ENCODE measurements at regions not wholly inside any gene's neighbourhood (a gene's known extent, or its start where the extent isn't known, plus 50 kb on each side); places are given as distances from the start of the nearest gene placed in this dataset.

- peak overlapping the region; percentile 86 for H2AFZ ChIP-seq (ENCODE audit: low read depth)
- no peaks in the 10 kb centered on the region for H3K36me3 ChIP-seq (replicated peaks in 1 of 2; ENCODE audit: control insufficient read depth in 1 of 2, insufficient read depth in 2 of 2, low read length in 1 of 2)
- no peaks in the 10 kb centered on the region for H3K27me3 ChIP-seq (ENCODE audit: insufficient read depth)
- DNase-seq = no peak
- ChIA-PET POLR2A (no interaction called here), CTCF (interaction anchor here (1.1 kb wide), 1 partner anchor 26 kb away, joined by 3 read pairs; no protein-coding TSS in a partner anchor)
- H3K9me2 ChIP-seq = no peaks in the 10 kb centered on the region
- peaks cover 0 to 18% of the 10 kb centered on the region in 2 experiments; a peak in 2 of 4 replicates for H3K4me1 ChIP-seq (ENCODE audit: control insufficient read depth in 1 of 2, insufficient read depth in 2 of 2, low read depth in 1 of 2, low read length in 1 of 2)
- no peak overlapping the region for H3K4me3 ChIP-seq (ENCODE audit: low read depth in 2 of 2, low read length in 1 of 2)
- H3K9ac ChIP-seq = peak overlapping the region; percentile 29; the same call in 1 of the 2 replicates
- 91% methylated on average over 1 of the region's 1 CpG for WGBS (ENCODE audit: low lambda C conversion rate)
- H4K20me1 ChIP-seq (ENCODE audit: insufficient read depth) = no peaks in the 10 kb centered on the region
- peak overlapping the region; percentile 68 to 69; a peak in 3 of 4 replicates for H3K27ac ChIP-seq (ENCODE audit: low read depth in 2 of 2, low read length in 1 of 2)
- H3K4me2 ChIP-seq = peak overlapping the region; percentile 36; the same call in 1 of the 2 replicates
- peaks cover 4% of the 10 kb centered on the region for H3F3A ChIP-seq (replicated peaks; ENCODE audit: insufficient read depth)
- H3K79me2 ChIP-seq (ENCODE audit: insufficient read depth) = no peaks in the 10 kb centered on the region
- no peak for TF ChIP-seq FOXJ3 (CRISPR knock-in tag; IDR thresholded peaks at IDR 0.05)
- TF ChIP-seq GATA2 (CRISPR knock-in tag; IDR thresholded peaks at IDR 0.05) = no peak
- TF ChIP-seq ELF1 (IDR thresholded peaks at IDR 0.05) = no peak
- TF ChIP-seq PBX3 (IDR thresholded peaks at IDR 0.05) = peak; percentile 10; the same call in 1 of the 2 replicates
- no peak for TF ChIP-seq POLR2AphosphoS5 (IDR thresholded peaks at IDR 0.05; ENCODE audit: low read depth, low read length)
- TF ChIP-seq NFIC (IDR thresholded peaks at IDR 0.05; ENCODE audit: borderline replicate concordance) = 0 out of 2 replicates have a peak, but pooled peaks have one; percentile 14
- no peak for TF ChIP-seq SMC3 (IDR thresholded peaks at IDR 0.05; ENCODE audit: low read depth, low read length)
- peak; percentile 61 for TF ChIP-seq FOSL2 (IDR thresholded peaks at IDR 0.05; ENCODE audit: borderline replicate concordance, low read depth)
- no peaks in the 10 kb centered on the region for H3K9me3 ChIP-seq
Observed at GRCh38 chr6:119446115-119446554, 96.6 kb upstream of the MAN1A1 start.

GRCh38 chr6:119445666-119446065 lies 96.1 kb upstream of the MAN1A1 start:
- Histone ChIP-seq H2AFZ (ENCODE audit: low read depth) (peak overlapping the region; percentile 86; the same call in 1 of the 2 replicates), H3K4me3 (ENCODE audit: low read depth in 2 of 2, low read length in 1 of 2) (no peak overlapping the region), H3K9me2 (no peaks in the 10 kb centered on the region), H3K27ac (ENCODE audit: low read depth in 2 of 2, low read length in 1 of 2) (peak overlapping the region; percentile 18 to 69; a peak in 3 of 4 replicates), H3K27me3 (ENCODE audit: insufficient read depth) (no peaks in the 10 kb centered on the region), H3K4me1 (ENCODE audit: control insufficient read depth in 1 of 2, insufficient read depth in 2 of 2, low read depth in 1 of 2, low read length in 1 of 2) (peaks cover 0 to 18% of the 10 kb centered on the region in 2 experiments; a peak in 2 of 4 replicates), H3K9me3 (no peaks in the 10 kb centered on the region), H3F3A (replicated peaks; ENCODE audit: insufficient read depth) (peaks cover 4% of the 10 kb centered on the region), H4K20me1 (ENCODE audit: insufficient read depth) (no peaks in the 10 kb centered on the region), H3K79me2 (ENCODE audit: insufficient read depth) (no peaks in the 10 kb centered on the region), H3K36me3 (replicated peaks in 1 of 2; ENCODE audit: control insufficient read depth in 1 of 2, insufficient read depth in 2 of 2, low read length in 1 of 2) (no peaks in the 10 kb centered on the region), H3K4me2 (peak overlapping the region; percentile 36; the same call in 1 of the 2 replicates), H3K9ac (no peak overlapping the region)
- TF ChIP-seq PBX3 (IDR thresholded peaks at IDR 0.05) (no peak), EZH2phosphoT487 (IDR thresholded peaks at IDR 0.05; ENCODE audit: borderline replicate concordance, low read depth) (no peak), CTCF (IDR thresholded peaks at IDR 0.05) (no peak), TEAD4 (IDR thresholded peaks at IDR 0.05; ENCODE audit: borderline replicate concordance, insufficient read depth) (no peak), JUND (IDR thresholded peaks at IDR 0.05) (no peak), REST (IDR thresholded peaks at IDR 0.05; ENCODE audit: low read depth, low read length) (no peak), SMC3 (IDR thresholded peaks at IDR 0.05; ENCODE audit: low read depth, low read length) (no peak), FOXM1 (IDR thresholded peaks at IDR 0.05; ENCODE audit: low read depth) (no peak), USF1 (IDR thresholded peaks at IDR 0.05; ENCODE audit: borderline replicate concordance, low read depth) (no peak), GATA2 (CRISPR knock-in tag; IDR thresholded peaks at IDR 0.05) (no peak)
- POLR2A ChIA-PET = no interaction called here
- no peak for DNase-seq
- WGBS (ENCODE audit: low lambda C conversion rate) = 95% methylated on average over 4 of the region's 4 CpGs
- CTCF ChIA-PET = no interaction called here
